HEK293 (cell line): ENCODE measurements at regions not wholly inside any gene's neighbourhood (a gene's known extent, or its start where the extent isn't known, plus 50 kb on each side); places are given as distances from the start of the nearest gene placed in this dataset.

Source experiments
- KLF1 ChIP-seq: fragments of 450-650 bp; formaldehyde crosslinking; IDR thresholded peaks from 2 replicates; pipeline ENCODE4 v1.5.1; 2016; ENCODE audit warnings: missing biosample characterization, missing genetic modification characterization
- SCRT2 ChIP-seq: fragments of 450-650 bp; formaldehyde crosslinking; IDR thresholded peaks from 2 replicates; pipeline ENCODE4 v1.5.1; 2016; ENCODE audit warnings: missing biosample characterization, missing genetic modification characterization
- ZBTB1 ChIP-seq: fragments of 450-650 bp; formaldehyde crosslinking; IDR thresholded peaks from 2 replicates; pipeline ENCODE4 v1.5.1; 2016; ENCODE audit warnings: missing biosample characterization, missing genetic modification characterization
- ZBTB7A ChIP-seq: fragments of 450-650 bp; formaldehyde crosslinking; IDR thresholded peaks from 2 replicates; pipeline ENCODE4 v1.5.1; 2016; ENCODE audit warnings: low read depth, missing biosample characterization, missing genetic modification characterization
- ZEB2 ChIP-seq: fragments of 450-650 bp; formaldehyde crosslinking; IDR thresholded peaks from 2 replicates; pipeline ENCODE4 v1.5.1; 2016; ENCODE audit warnings: missing biosample characterization, missing genetic modification characterization
- ZNF112 ChIP-seq: fragments of 450-650 bp; formaldehyde crosslinking; IDR thresholded peaks from 2 replicates; pipeline ENCODE4 v1.5.0; 2017; ENCODE audit warnings: missing biosample characterization, missing genetic modification characterization
- ZNF239 ChIP-seq: fragments of 450-650 bp; formaldehyde crosslinking; IDR thresholded peaks from 2 replicates; pipeline ENCODE4 v1.5.1; 2016; ENCODE audit warnings: missing biosample characterization, missing genetic modification characterization
- ZNF423 ChIP-seq: fragments of 450-650 bp; formaldehyde crosslinking; IDR thresholded peaks from 2 replicates; pipeline ENCODE4 v1.5.1; 2016; ENCODE audit warnings: missing biosample characterization, missing genetic modification characterization
- ZNF529 ChIP-seq: fragments of 450-650 bp; formaldehyde crosslinking; IDR thresholded peaks from 2 replicates; pipeline ENCODE4 v1.5.1; 2017; ENCODE audit warnings: missing genetic modification characterization, missing biosample characterization; ENCODE audit not compliant: insufficient replicate concordance
- ZNF707 ChIP-seq: fragments of 450-650 bp; formaldehyde crosslinking; IDR thresholded peaks from 2 replicates; pipeline ENCODE4 v1.5.1; 2016; ENCODE audit warnings: missing biosample characterization, missing genetic modification characterization
- TF ChIP-seq, protein P1 (sequence below): fragments of 450-650 bp; formaldehyde crosslinking; IDR thresholded peaks from 2 replicates; pipeline ENCODE4 v1.5.1; 2016; ENCODE audit warnings: missing biosample characterization, missing genetic modification characterization
- TF ChIP-seq, protein P2 (sequence below): fragments of 450-650 bp; formaldehyde crosslinking; IDR thresholded peaks from 2 replicates; pipeline ENCODE4 v1.5.1; 2016; ENCODE audit warnings: missing biosample characterization, missing genetic modification characterization

DNA sequence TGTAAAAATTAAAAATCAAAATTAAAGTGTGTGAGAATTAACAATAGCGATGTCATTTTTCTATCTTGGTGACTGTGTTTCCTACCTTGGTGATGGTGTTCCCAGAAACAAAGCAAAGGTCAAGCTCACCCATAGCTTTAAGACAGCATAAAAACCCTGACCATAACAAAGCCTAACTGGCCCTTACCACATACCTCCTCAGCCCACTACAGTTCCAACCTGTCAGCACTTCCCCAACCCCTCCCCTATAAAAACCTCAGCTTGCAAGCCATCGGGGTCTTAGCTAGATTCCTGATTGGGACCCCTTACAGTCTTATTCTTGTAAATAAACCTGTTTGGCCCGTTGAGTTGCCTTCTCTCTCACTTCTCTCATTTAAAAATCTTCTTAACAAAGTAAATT is 484.4 kb upstream of the PCDH20 start:
- TF ChIP-seq, protein P1, sequence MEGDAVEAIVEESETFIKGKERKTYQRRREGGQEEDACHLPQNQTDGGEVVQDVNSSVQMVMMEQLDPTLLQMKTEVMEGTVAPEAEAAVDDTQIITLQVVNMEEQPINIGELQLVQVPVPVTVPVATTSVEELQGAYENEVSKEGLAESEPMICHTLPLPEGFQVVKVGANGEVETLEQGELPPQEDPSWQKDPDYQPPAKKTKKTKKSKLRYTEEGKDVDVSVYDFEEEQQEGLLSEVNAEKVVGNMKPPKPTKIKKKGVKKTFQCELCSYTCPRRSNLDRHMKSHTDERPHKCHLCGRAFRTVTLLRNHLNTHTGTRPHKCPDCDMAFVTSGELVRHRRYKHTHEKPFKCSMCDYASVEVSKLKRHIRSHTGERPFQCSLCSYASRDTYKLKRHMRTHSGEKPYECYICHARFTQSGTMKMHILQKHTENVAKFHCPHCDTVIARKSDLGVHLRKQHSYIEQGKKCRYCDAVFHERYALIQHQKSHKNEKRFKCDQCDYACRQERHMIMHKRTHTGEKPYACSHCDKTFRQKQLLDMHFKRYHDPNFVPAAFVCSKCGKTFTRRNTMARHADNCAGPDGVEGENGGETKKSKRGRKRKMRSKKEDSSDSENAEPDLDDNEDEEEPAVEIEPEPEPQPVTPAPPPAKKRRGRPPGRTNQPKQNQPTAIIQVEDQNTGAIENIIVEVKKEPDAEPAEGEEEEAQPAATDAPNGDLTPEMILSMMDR (tag by site-specific recombination), result no peak
- TF ChIP-seq SCRT2, result no peak
- TF ChIP-seq, protein P2, sequence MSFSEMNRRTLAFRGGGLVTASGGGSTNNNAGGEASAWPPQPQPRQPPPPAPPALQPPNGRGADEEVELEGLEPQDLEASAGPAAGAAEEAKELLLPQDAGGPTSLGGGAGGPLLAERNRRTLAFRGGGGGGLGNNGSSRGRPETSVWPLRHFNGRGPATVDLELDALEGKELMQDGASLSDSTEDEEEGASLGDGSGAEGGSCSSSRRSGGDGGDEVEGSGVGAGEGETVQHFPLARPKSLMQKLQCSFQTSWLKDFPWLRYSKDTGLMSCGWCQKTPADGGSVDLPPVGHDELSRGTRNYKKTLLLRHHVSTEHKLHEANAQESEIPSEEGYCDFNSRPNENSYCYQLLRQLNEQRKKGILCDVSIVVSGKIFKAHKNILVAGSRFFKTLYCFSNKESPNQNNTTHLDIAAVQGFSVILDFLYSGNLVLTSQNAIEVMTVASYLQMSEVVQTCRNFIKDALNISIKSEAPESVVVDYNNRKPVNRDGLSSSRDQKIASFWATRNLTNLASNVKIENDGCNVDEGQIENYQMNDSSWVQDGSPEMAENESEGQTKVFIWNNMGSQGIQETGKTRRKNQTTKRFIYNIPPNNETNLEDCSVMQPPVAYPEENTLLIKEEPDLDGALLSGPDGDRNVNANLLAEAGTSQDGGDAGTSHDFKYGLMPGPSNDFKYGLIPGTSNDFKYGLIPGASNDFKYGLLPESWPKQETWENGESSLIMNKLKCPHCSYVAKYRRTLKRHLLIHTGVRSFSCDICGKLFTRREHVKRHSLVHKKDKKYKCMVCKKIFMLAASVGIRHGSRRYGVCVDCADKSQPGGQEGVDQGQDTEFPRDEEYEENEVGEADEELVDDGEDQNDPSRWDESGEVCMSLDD (tag by site-specific recombination), result no peak
- no peak for TF ChIP-seq ZNF423 (tag by site-specific recombination)
- no peak for TF ChIP-seq ZNF707 (tag by site-specific recombination)
- no peak for TF ChIP-seq KLF1 (tag by site-specific recombination)
- TF ChIP-seq ZNF112 (tag by site-specific recombination), result no peak
- TF ChIP-seq ZBTB1 (tag by site-specific recombination), result no peak
- TF ChIP-seq ZNF239 (tag by site-specific recombination), result no peak
- no peak for TF ChIP-seq ZEB2
- TF ChIP-seq ZNF529 (tag by site-specific recombination), result no peak
- no peak for TF ChIP-seq ZBTB7A (tag by site-specific recombination)
